Aorta (tissue), 5 donors: ENCODE measurements at regions not wholly inside any gene's neighbourhood (a gene's known extent, or its start where the extent isn't known, plus 50 kb on each side); places are given as distances from the start of the nearest gene placed in this dataset.

Experiments
- ATAC-seq: fragments of 200-7000 bp; cut with Tn5 transposase; one replicate; pipeline ENCODE4 v1.9.1; 2022; ENCODE audit warnings: moderate library complexity; ENCODE audit not compliant: low FRiP score
- DNase-seq, 2 donors: peaks; one replicate each; pipeline ENCODE4 v3.0.0-alpha.2; 2020
- H3K27ac ChIP-seq, 2 donors: one replicate each; pipeline ENCODE4 v1.5.1; 2013; ENCODE audit warnings: low read length in 2 of 2, mild to moderate bottlenecking in 2 of 2, moderate library complexity in 2 of 2, control low read depth in 1 of 2, inconsistent platforms in 1 of 2, low read depth in 1 of 2
- H3K27me3 ChIP-seq, 2 donors: one replicate each; pipeline ENCODE4 v1.6.1; 2013; ENCODE audit warnings: control low read depth in 1 of 2, low read length in 1 of 2, mild to moderate bottlenecking in 1 of 2, moderate library complexity in 1 of 2; ENCODE audit not compliant: insufficient read depth in 2 of 2, control insufficient read depth in 1 of 2
- H3K36me3 ChIP-seq, 2 donors: one replicate each; pipeline ENCODE4 v1.6.1; 2013; ENCODE audit warnings: control low read depth in 1 of 2, low read length in 1 of 2, mild to moderate bottlenecking in 1 of 2; ENCODE audit not compliant: insufficient read depth in 2 of 2, control insufficient read depth in 1 of 2
- H3K4me1 ChIP-seq, 2 donors: one replicate each; pipeline ENCODE4 v1.6.1; 2013; ENCODE audit warnings: low read length in 2 of 2, control low read depth in 1 of 2, mild to moderate bottlenecking in 1 of 2, moderate library complexity in 1 of 2; ENCODE audit not compliant: insufficient read depth in 2 of 2, control insufficient read depth in 1 of 2
- H3K4me3 ChIP-seq, 2 donors: one replicate each; pipeline ENCODE4 v1.5.1; 2013; ENCODE audit warnings: low read length in 2 of 2, control low read depth in 1 of 2, mild to moderate bottlenecking in 1 of 2
- H3K9me3 ChIP-seq: one replicate; pipeline ENCODE4 v1.6.1; 2013; ENCODE audit warnings: mild to moderate bottlenecking, low read length; ENCODE audit not compliant: control insufficient read depth
- WGBS, 2 donors: extraction: QIAGEN DNeasy Blood & Tissue Kit; methylation state at CpG; one replicate each; pipeline ENCODE4 v1.1.7; 2013; 5-methylcytosine and 5-hydroxymethylcytosine counted together
- intact Hi-C, 2 donors: fragments of 100-400 bp; cut with DNase I; formaldehyde crosslinking; loops; one replicate each; pipeline versions ENCODE4 v1.14.2 to v1.15.0; 2022
- donor health status: healthy with polysubstance abuse.
- donor health status: Bipolar disorder and iron deficiency.
- donor health status: DM: no; HTN: no; CAD: no.
- donor health status: DM: no; HTN: no; CAD: no.
- donor health status: DM: yes; HTN: yes; CAD: no.

DNA sequence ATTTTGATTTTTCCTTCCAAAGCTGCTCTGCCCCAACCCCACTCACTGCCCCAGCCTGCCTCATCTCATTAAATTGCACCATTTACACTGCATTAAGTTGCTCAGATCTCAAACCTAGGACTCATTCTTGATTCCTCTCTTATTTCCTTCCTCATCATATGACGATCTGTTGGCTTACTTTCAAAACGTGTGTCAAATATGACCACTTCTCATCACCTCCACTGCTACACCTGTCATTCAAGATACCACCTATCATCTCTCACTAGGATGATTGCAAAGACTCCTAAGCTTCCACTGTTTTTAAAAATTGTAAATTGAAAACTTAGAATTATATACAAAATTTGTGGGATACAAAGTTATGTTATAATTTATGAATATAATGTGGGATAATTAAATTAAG, 147.1 kb downstream of the DCK start:
- Histone ChIP-seq H3K36me3 (no peaks in the 10 kb centered on the region), H3K27me3 (no peaks in the 10 kb centered on the region), H3K4me1 (no peaks in the 10 kb centered on the region), H3K27ac (no peak overlapping the region), H3K9me3 (no peaks in the 10 kb centered on the region), H3K4me3 (no peak overlapping the region)
- intact Hi-C loops = no loop called here
- ATAC-seq (no peak), DNase-seq (no peak)
- 73 to 79% methylated on average over 2 of the region's 2 CpGs for WGBS, 2 donors

DNA sequence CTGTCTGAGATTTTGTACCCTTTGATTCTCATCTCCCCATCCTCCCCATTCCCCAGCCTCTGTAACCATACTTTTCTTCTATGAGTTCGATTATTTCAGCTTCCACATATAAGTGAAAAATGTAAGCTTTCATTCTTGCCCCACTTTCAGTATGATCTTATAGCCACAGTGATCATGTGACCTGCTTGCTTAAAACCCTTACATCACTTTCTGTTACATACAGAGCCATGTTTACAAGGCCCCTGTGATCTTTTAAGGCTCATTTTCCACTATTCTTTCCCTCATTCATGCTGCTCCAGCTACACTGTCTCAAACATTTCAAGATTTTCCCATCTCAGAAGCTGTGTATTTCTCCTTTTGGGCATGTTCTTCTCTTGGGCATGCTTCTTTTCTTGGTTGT, 147.7 kb downstream of the DCK start:
- Histone ChIP-seq H3K4me1 (no peaks in the 10 kb centered on the region), H3K36me3 (no peaks in the 10 kb centered on the region), H3K27ac (no peak overlapping the region), H3K9me3 (no peaks in the 10 kb centered on the region), H3K4me3 (no peak overlapping the region), H3K27me3 (no peaks in the 10 kb centered on the region)
- ATAC-seq (no peak), DNase-seq (no peak)
- intact Hi-C loops = no loop called here
- WGBS, 2 donors = 79 to 84% methylated on average over 1 of the region's 1 CpG

DNA sequence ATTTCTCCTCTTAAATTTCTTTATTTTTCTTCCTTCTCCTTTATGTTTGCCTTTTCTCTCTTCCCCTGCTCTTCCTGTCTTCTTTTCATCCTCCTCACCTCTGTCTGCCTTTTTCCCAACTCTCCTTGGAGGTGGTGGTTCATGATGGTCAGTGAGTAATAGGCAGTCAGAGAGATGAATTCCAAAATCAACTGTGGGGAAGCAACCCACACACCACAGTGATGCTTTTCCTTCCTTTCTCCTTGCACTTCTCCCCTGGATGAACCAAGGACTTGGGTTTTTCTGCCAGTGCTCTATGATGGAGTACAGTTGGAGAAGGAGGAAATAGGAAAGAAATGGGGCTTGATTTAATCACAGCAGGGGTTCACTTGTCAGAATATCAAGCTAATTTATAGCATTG, 153.8 kb downstream of the DCK start:
- ATAC-seq (no peak), DNase-seq (no peak)
- intact Hi-C loops = no loop called here
- Histone ChIP-seq H3K36me3 (no peaks in the 10 kb centered on the region), H3K27me3 (no peaks in the 10 kb centered on the region), H3K4me3 (no peak overlapping the region), H3K27ac (no peak overlapping the region), H3K4me1 (peaks cover 0 to 7% of the 10 kb centered on the region in 2 donors), H3K9me3 (no peaks in the 10 kb centered on the region)

DNA sequence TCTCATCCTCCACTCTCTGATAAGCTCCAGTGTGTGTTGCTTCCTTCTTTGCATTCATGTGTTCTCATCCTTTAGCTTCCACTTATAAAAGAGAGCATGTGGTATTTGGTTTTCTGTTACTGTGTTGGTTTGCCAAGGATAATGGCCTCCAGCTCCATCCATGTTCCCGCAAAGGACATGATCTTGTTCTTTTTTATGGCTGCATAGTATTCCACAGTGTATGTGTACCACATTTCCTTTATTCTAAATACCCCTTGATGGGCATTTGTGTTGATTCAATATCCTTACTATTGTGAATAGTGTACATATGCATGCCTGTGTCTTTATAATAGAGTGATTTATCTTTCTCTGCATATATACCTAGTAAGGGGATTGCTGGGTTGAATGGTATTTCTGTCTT, 155.1 kb downstream of the DCK start:
- Histone ChIP-seq H3K4me3 (no peak overlapping the region), H3K4me1 (peaks cover 0 to 7% of the 10 kb centered on the region in 2 donors), H3K9me3 (no peaks in the 10 kb centered on the region), H3K27me3 (no peaks in the 10 kb centered on the region), H3K27ac (no peak overlapping the region), H3K36me3 (no peaks in the 10 kb centered on the region)
- intact Hi-C loops = no loop called here
- DNase-seq (no peak), ATAC-seq (no peak)
- WGBS, 2 donors = 94 to 97% methylated on average over 1 of the region's 1 CpG

DNA sequence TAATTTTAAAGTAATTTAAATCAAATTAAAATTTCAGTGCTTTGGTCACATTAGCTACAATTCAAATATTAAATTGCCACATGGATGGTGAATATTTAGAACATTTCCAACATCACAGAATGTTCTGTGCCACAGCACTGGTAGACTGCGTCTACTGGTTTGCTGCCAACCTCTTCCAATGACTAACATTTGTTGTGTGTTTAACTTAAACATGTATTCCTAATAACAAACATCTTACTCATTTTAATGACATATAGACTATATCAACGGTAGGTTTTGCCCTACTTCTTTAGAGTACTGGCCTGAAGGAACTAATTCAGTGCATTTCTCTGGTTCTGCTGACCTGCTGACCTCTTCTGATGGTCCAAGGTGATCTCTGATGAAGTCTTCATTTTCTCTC, 157.6 kb downstream of the DCK start:
- no peaks in the 10 kb centered on the region for H3K27me3 ChIP-seq
- peaks cover 0 to 7% of the 10 kb centered on the region in 2 donors for H3K4me1 ChIP-seq
- DNase-seq = no peak
- no peak for ATAC-seq
- H3K9me3 ChIP-seq = no peaks in the 10 kb centered on the region
- H3K36me3 ChIP-seq = no peaks in the 10 kb centered on the region
- H3K27ac ChIP-seq = no peak overlapping the region
- intact Hi-C loops = no loop called here
- WGBS, 2 donors = 77 to 87% methylated on average over 2 of the region's 2 CpGs
- H3K4me3 ChIP-seq = no peak overlapping the region

DNA sequence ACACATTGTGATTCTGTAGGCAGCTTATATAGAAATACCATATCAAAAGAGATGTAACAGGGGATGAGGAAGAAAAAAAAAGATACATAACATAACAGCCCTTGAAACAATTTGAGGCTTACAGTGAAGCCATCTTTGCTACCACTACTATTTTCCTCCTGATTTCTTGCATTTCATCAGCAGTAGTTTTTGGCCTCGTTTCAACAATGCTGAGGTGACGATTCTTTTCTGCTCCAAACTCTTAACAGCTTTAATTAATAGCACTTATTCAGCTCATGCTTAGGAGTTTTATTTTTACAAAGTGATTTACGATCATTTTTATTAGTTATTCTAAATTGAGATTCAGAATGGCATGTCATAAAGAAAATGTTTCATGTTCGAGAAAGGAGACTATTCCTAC, 163.2 kb downstream of the DCK start:
- Histone ChIP-seq H3K4me3 (no peak overlapping the region), H3K9me3 (no peaks in the 10 kb centered on the region), H3K27ac (no peak overlapping the region), H3K4me1 (peaks cover 0 to 4% of the 10 kb centered on the region in 2 donors), H3K27me3 (no peaks in the 10 kb centered on the region), H3K36me3 (no peaks in the 10 kb centered on the region)
- 17 to 23% methylated on average over 4 of the region's 4 CpGs for WGBS, 2 donors
- ATAC-seq (no peak), DNase-seq (no peak)
- intact Hi-C loops = no loop called here

DNA sequence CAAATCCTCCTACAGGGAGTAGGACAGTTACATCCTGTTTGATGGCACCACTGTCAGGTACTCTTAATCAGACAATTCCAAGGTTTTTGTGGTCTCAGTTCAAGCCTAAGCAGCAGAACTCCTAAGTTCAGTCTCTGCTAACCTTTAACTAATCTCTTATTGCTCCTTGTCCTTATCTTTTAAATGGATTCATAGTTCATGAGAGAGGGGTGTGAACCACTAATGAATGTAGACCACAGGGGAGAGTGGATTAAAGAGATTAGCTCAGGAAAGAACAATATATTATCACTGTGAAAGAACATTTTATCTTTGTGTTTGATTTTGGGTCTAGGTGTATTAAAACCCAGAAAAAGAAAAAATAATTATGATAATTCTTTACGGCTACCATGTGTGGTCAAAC, 168.9 kb downstream of the DCK start:
- no peaks in the 10 kb centered on the region for H3K36me3 ChIP-seq
- no peak overlapping the region for H3K27ac ChIP-seq
- peaks cover 2 to 4% of the 10 kb centered on the region in 2 donors for H3K4me1 ChIP-seq
- H3K4me3 ChIP-seq = no peak overlapping the region
- H3K27me3 ChIP-seq = no peaks in the 10 kb centered on the region
- WGBS, 2 donors = 93 to 100% methylated on average over 1 of the region's 1 CpG
- ATAC-seq = no peak
- no peak for DNase-seq
- intact Hi-C loops = no loop called here
- no peaks in the 10 kb centered on the region for H3K9me3 ChIP-seq

DNA sequence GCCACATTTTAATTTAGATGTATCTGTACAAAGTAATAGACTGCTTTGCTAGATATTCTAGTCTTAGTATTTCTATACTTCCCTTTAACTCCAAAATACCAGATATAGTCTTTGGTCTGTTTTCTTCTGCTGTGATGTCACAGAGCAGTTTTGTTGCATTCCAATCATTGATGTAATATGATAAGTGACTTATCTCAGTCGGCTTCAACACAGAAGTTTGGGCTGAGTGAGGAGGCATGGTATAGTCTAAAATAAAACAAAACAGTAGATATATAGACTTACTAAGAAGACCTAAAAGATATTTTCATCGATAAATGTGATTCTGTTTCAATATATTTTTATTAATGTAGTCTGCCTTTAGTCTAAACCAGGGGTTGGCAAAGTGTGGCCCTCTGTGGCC, 169.9 kb downstream of the DCK start:
- no peaks in the 10 kb centered on the region for H3K36me3 ChIP-seq
- ATAC-seq = no peak
- intact Hi-C loops = no loop called here

DNA sequence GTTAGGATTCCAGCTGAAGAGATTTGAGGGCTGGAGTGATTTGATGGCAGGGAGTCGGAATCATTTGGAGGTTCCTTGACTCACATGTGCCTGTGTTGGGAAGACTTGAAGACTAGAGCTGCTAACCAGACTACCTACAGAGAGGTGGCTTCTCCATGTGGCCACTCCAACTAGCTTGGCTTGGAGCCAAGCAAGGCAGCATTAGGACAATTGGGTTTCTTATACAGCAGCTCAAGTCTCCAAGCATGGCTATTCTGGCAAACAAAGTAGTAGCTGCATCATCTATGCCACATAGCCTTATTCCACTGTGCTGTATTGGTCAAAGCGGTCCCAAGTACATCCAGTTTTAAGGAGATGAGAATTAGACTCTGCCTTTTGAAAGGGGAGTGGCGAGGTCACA, 171.7 kb upstream of the SLC4A4 start:
- Histone ChIP-seq H3K27me3 (no peaks in the 10 kb centered on the region), H3K4me3 (no peak overlapping the region), H3K36me3 (no peaks in the 10 kb centered on the region), H3K4me1 (peaks cover 0 to 2% of the 10 kb centered on the region in 2 donors), H3K9me3 (no peaks in the 10 kb centered on the region), H3K27ac (no peak overlapping the region)
- 94 to 95% methylated on average over 3 of the region's 3 CpGs for WGBS, 2 donors
- ATAC-seq (no peak), DNase-seq (no peak)
- intact Hi-C loops = no loop called here

More for the DNA sequence above, 169.9 kb downstream of the DCK start:
- Histone ChIP-seq H3K27ac (no peak overlapping the region), H3K4me3 (no peak overlapping the region), H3K9me3 (no peaks in the 10 kb centered on the region), H3K27me3 (no peaks in the 10 kb centered on the region), H3K4me1 (peaks cover 2 to 3% of the 10 kb centered on the region in 2 donors)
- 72 to 80% methylated on average over 2 of the region's 2 CpGs for WGBS, 2 donors
- no peak for DNase-seq
